ENCODE measurements at regions not wholly inside any gene's neighbourhood (a gene's known extent, or its start where the extent isn't known, plus 50 kb on each side); places are given as distances from the start of the nearest gene placed in this dataset.

GRCh38 chr13:78881751-78882150, 222.8 kb upstream of the OBI1 start:
- Histone ChIP-seq H3K9me3 (ENCODE audit: low read length) (no peaks in the 10 kb centered on the region), H3K9me2 (ENCODE audit: insufficient read depth, low read length) (no peaks in the 10 kb centered on the region), H3K79me2 (replicated peaks; ENCODE audit: insufficient read depth, low read length) (no peaks in the 10 kb centered on the region), H3K27ac (ENCODE audit: low read length) (no peak overlapping the region), H3K27me3 (ENCODE audit: insufficient read depth, low read depth, low read length) (no peaks in the 10 kb centered on the region), H2AFZ (ENCODE audit: low read depth, low read length) (no peak overlapping the region), H3K4me2 (ENCODE audit: low read length) (no peak overlapping the region), H3K4me3 (ENCODE audit: low read length) (no peak overlapping the region), H4K20me1 (ENCODE audit: insufficient read depth) (no peaks in the 10 kb centered on the region), H3F3A (ENCODE audit: insufficient read depth, low read length, poor library complexity, severe bottlenecking) (no peaks in the 10 kb centered on the region), H3K36me3 (ENCODE audit: insufficient read depth, low read length) (no peaks in the 10 kb centered on the region), H3K9ac (ENCODE audit: low read length) (no peak overlapping the region)
- TF ChIP-seq MXI1 (conservative IDR thresholded peaks at IDR 0.05; ENCODE audit: poor library complexity, severe bottlenecking): no peak
- TF ChIP-seq POLR2AphosphoS5 (IDR thresholded peaks at IDR 0.05): no peak
- TF ChIP-seq TAF1 (IDR thresholded peaks at IDR 0.05; ENCODE audit: low read depth): no peak
- no peak for TF ChIP-seq RAD21 (conservative IDR thresholded peaks at IDR 0.05)
- no peak for TF ChIP-seq EZH2 (IDR thresholded peaks at IDR 0.05; ENCODE audit: borderline replicate concordance, insufficient read depth, low read length, poor library complexity, severe bottlenecking)
- no peak for TF ChIP-seq SMC3 (conservative IDR thresholded peaks at IDR 0.05; ENCODE audit: poor library complexity)
- no peak for TF ChIP-seq CTCF (IDR thresholded peaks at IDR 0.05; ENCODE audit: poor library complexity, severe bottlenecking)
- no peak for TF ChIP-seq EP300 (conservative IDR thresholded peaks at IDR 0.05; ENCODE audit: poor library complexity, severe bottlenecking)
- TF ChIP-seq REST (IDR thresholded peaks at IDR 0.05; ENCODE audit: borderline replicate concordance): no peak

GRCh38 chr13:78881054-78881453, 222.1 kb upstream of the OBI1 start:
- no peaks in the 10 kb centered on the region for H3K27me3 ChIP-seq (ENCODE audit: insufficient read depth, low read depth, low read length)
- H3K27ac ChIP-seq (ENCODE audit: low read length): no peak overlapping the region
- no peak for TF ChIP-seq TAF1 (IDR thresholded peaks at IDR 0.05; ENCODE audit: low read depth)
- no peak for TF ChIP-seq RAD21 (conservative IDR thresholded peaks at IDR 0.05)
- no peak for TF ChIP-seq POLR2AphosphoS5 (IDR thresholded peaks at IDR 0.05)
- TF ChIP-seq CTCF (IDR thresholded peaks at IDR 0.05; ENCODE audit: poor library complexity, severe bottlenecking): no peak
- no peak for TF ChIP-seq SMC3 (conservative IDR thresholded peaks at IDR 0.05; ENCODE audit: poor library complexity)
- no peak overlapping the region for H3K4me3 ChIP-seq (ENCODE audit: low read length)
- H3K4me2 ChIP-seq (ENCODE audit: low read length): no peak overlapping the region
- no peaks in the 10 kb centered on the region for H3K36me3 ChIP-seq (ENCODE audit: insufficient read depth, low read length)
- no peaks in the 10 kb centered on the region for H3F3A ChIP-seq (ENCODE audit: insufficient read depth, low read length, poor library complexity, severe bottlenecking)
- no peak overlapping the region for H3K9ac ChIP-seq (ENCODE audit: low read length)
- H3K9me3 ChIP-seq (ENCODE audit: low read length): no peaks in the 10 kb centered on the region
- no peak overlapping the region for H2AFZ ChIP-seq (ENCODE audit: low read depth, low read length)
- H3K79me2 ChIP-seq (replicated peaks; ENCODE audit: insufficient read depth, low read length): no peaks in the 10 kb centered on the region
- no peaks in the 10 kb centered on the region for H3K9me2 ChIP-seq (ENCODE audit: insufficient read depth, low read length)
- H4K20me1 ChIP-seq (ENCODE audit: insufficient read depth): no peaks in the 10 kb centered on the region
